ENCODE measurements at regions not wholly inside any gene's neighbourhood (a gene's known extent, or its start where the extent isn't known, plus 50 kb on each side); places are given as distances from the start of the nearest gene placed in this dataset.

- H3K4me3 ChIP-seq (ENCODE audit: low read depth, low read length): no peak overlapping the region
- no peak for TF ChIP-seq CTCF (IDR thresholded peaks at IDR 0.05; ENCODE audit: low read depth, low read length, missing control alignments)
- DNase-seq (ENCODE audit: low read depth): no peak
- in situ Hi-C loops (cut with HindIII; ENCODE audit: low sequenced_read_pairs): no loop called here
Measured at GRCh38 chrX:10104958-10105658, 51.7 kb upstream of the CLCN4 start.

GRCh38 chrX:10106806-10107205, 50.0 kb upstream of the CLCN4 start:
- DNase-seq (ENCODE audit: low read depth): no peak
- no peak overlapping the region for H3K4me3 ChIP-seq (ENCODE audit: low read depth, low read length)
- TF ChIP-seq CTCF (IDR thresholded peaks at IDR 0.05; ENCODE audit: low read depth, low read length, missing control alignments): no peak
- in situ Hi-C loops (cut with HindIII; ENCODE audit: low sequenced_read_pairs): no loop called here

Data from astrocyte of the cerebellum (primary cell).